HL-60 (cell line): ENCODE measurements at regions not wholly inside any gene's neighbourhood (a gene's known extent, or its start where the extent isn't known, plus 50 kb on each side); places are given as distances from the start of the nearest gene placed in this dataset.

Source experiments
- CTCF ChIP-seq: IDR thresholded peaks from one replicate; pipeline ENCODE4 v1.5.1; 2011; ENCODE audit warnings: low read length, control low read depth, inconsistent platforms; ENCODE audit not compliant: insufficient read depth
- POLR2AphosphoS5 ChIP-seq: IDR thresholded peaks from 2 replicates; pipeline ENCODE4 v1.6.1; 2012; ENCODE audit warnings: low read depth
- TF ChIP-seq, protein P1 (sequence below): IDR thresholded peaks from 2 replicates; pipeline ENCODE4 v1.6.1; 2012; ENCODE audit warnings: low read depth; ENCODE audit not compliant: insufficient replicate concordance

DNA sequence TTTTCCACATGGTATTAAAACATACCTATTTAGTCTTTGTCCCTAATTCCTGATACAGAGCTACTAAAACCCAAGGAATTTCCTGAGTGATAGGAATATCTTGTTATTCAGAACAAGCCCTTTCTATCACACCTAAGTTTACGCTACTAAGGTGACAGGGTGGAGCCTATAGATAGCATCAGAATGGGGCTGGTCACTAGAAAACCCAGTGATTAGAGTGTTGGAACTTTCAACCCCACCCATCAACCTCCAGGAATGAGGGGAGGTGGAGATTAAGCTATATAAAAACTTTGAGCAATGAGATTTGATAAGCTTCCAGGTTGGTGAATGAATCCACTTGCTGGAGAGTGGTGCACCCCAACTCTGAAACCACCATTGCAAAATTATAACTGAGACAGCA lies 62.1 kb upstream of the RNU6-1 start:
- TF ChIP-seq CTCF (no peak), POLR2AphosphoS5 (no peak)
- TF ChIP-seq, protein P1, sequence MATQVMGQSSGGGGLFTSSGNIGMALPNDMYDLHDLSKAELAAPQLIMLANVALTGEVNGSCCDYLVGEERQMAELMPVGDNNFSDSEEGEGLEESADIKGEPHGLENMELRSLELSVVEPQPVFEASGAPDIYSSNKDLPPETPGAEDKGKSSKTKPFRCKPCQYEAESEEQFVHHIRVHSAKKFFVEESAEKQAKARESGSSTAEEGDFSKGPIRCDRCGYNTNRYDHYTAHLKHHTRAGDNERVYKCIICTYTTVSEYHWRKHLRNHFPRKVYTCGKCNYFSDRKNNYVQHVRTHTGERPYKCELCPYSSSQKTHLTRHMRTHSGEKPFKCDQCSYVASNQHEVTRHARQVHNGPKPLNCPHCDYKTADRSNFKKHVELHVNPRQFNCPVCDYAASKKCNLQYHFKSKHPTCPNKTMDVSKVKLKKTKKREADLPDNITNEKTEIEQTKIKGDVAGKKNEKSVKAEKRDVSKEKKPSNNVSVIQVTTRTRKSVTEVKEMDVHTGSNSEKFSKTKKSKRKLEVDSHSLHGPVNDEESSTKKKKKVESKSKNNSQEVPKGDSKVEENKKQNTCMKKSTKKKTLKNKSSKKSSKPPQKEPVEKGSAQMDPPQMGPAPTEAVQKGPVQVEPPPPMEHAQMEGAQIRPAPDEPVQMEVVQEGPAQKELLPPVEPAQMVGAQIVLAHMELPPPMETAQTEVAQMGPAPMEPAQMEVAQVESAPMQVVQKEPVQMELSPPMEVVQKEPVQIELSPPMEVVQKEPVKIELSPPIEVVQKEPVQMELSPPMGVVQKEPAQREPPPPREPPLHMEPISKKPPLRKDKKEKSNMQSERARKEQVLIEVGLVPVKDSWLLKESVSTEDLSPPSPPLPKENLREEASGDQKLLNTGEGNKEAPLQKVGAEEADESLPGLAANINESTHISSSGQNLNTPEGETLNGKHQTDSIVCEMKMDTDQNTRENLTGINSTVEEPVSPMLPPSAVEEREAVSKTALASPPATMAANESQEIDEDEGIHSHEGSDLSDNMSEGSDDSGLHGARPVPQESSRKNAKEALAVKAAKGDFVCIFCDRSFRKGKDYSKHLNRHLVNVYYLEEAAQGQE = no peak
